Activated naive CD4-positive, alpha-beta T cell treated with anti-CD3 and anti-CD28 coated beads, Interleukin-2, amount 50 U/mL, for 72 hours (primary cell): ENCODE measurements at regions not wholly inside any gene's neighbourhood (a gene's known extent, or its start where the extent isn't known, plus 50 kb on each side); places are given as distances from the start of the nearest gene placed in this dataset.

Source experiments
- ATAC-seq, 2 donors: fragments of 150-1000 bp; cut with Tn5 transposase; 2 replicates each; pipeline ENCODE4 v1.10.0; 2021; ENCODE audit warnings: mild to moderate bottlenecking in 2 of 2, moderate library complexity in 2 of 2
- DNase-seq, 2 donors: peaks; one replicate each; pipeline ENCODE4 v3.0.0; 2021 to 2022; ENCODE audit warnings: low spot score in 2 of 2
- H3K27ac Mint-ChIP-seq, 2 donors: one replicate each; pipeline ENCODE4 v1.8.0; 2022; ENCODE audit warnings: mild to moderate bottlenecking in 2 of 2, mixed read lengths in 2 of 2
- H3K36me3 Mint-ChIP-seq, 2 donors: one replicate each; pipeline ENCODE4 v1.8.0; 2022; ENCODE audit warnings: mixed read lengths in 2 of 2
- H3K9me3 Mint-ChIP-seq, 2 donors: one replicate each; pipeline ENCODE4 v1.8.0; 2022; ENCODE audit warnings: mixed read lengths in 2 of 2

GRCh38 chr18:10315522-10315921 lies 138.9 kb upstream of the APCDD1 start:
- ATAC-seq (no peak), DNase-seq (no peak)
- H3K27ac Mint-ChIP-seq: no peak overlapping the region
- no peaks in the 10 kb centered on the region for H3K9me3 Mint-ChIP-seq
- no peaks in the 10 kb centered on the region for H3K36me3 Mint-ChIP-seq

- no peaks in the 10 kb centered on the region for H3K36me3 Mint-ChIP-seq
These were observed 137.7 kb upstream of the APCDD1 start for GRCh38 chr18:10316778-10317177.

GRCh38 chr18:10317864-10318690 lies 136.4 kb upstream of the APCDD1 start:
- no peak for DNase-seq
- ATAC-seq: no peak
- Mint-ChIP-seq H3K27ac (no peak overlapping the region), H3K9me3 (no peaks in the 10 kb centered on the region), H3K36me3 (no peaks in the 10 kb centered on the region)

More at GRCh38 chr18:10316778-10317177, 137.7 kb upstream of the APCDD1 start:
- H3K27ac Mint-ChIP-seq: no peak overlapping the region
- no peak for ATAC-seq
- H3K9me3 Mint-ChIP-seq: no peaks in the 10 kb centered on the region
- DNase-seq: no peak

DNA sequence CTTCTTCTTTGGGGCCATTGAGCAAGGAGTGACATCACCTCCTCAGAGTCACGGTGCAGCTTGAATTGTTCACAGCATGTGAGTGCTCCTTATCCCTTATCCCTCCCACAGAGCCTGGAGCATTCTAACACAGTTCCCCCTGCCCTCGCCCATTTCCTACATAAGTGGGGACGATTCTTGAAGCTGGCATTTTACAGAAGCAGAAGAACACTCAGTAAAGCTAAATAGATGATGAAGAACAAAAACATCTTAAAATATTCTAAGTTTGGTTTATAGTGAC lies 135.8 kb upstream of the APCDD1 start:
- Mint-ChIP-seq H3K27ac (no peak overlapping the region), H3K9me3 (no peaks in the 10 kb centered on the region), H3K36me3 (no peaks in the 10 kb centered on the region)
- DNase-seq (no peak), ATAC-seq (no peak)

- Mint-ChIP-seq H3K27ac (no peak overlapping the region), H3K36me3 (no peaks in the 10 kb centered on the region), H3K9me3 (no peaks in the 10 kb centered on the region)
- ATAC-seq: no peak
- no peak for DNase-seq
These were observed 135.4 kb upstream of the APCDD1 start for GRCh38 chr18:10319026-10319425.

DNA sequence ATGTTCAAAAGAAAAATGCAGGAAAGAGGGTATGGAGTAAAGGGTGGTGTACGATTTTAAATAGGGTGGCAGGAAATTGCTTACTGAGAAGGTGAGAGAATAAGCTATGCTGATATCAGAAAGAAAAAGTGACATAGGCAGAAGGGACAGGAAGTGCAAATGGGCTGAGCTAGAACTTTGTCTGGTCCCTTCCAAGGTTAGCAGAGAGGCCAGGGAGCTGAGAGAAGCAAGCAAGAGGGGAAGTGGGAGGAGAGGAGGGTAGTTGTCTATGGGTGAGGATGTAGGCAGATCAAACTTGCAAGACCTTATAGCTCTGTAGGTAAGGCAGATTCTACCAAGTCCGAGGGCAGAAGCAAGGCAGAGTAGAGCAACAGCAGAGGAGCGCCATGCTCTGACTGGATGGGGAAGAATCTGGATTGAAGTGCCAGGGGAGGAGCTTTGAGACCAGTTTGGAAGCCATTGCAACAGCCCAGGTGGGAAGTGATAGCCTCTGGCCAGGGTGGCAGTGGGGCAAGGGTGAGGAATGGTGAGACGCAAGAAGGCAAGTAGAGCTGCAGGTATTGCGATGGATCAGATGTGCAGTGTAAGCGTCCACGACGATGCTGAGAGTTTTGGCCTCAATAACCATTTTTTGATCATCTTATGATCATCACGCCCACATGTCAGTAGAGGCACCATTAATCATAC lies 134.4 kb upstream of the APCDD1 start:
- DNase-seq (no peak), ATAC-seq (no peak)
- Mint-ChIP-seq H3K9me3 (no peaks in the 10 kb centered on the region), H3K36me3 (no peaks in the 10 kb centered on the region), H3K27ac (no peak overlapping the region)

DNA sequence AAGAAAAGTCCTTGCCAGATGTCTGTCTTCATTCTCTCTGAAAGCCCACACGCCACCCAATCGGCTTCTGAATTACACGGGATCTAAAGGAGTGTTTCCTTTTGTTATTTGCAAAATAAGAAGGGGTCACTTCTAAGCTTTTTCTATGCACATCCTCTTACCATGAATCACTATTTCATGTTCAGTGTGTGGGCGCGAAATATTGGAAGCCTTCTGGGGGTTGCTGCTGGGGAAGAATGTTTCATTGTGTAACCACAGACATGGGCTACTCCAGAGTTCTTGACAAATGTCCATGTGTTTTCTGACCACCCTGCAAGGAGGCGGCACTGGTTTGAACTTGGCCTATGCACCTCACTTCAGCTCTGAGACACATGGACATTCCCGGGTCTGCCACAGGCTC lies 133.6 kb upstream of the APCDD1 start:
- DNase-seq: no peak
- Mint-ChIP-seq H3K27ac (no peak overlapping the region), H3K36me3 (no peaks in the 10 kb centered on the region), H3K9me3 (no peaks in the 10 kb centered on the region)
- no peak for ATAC-seq

DNA sequence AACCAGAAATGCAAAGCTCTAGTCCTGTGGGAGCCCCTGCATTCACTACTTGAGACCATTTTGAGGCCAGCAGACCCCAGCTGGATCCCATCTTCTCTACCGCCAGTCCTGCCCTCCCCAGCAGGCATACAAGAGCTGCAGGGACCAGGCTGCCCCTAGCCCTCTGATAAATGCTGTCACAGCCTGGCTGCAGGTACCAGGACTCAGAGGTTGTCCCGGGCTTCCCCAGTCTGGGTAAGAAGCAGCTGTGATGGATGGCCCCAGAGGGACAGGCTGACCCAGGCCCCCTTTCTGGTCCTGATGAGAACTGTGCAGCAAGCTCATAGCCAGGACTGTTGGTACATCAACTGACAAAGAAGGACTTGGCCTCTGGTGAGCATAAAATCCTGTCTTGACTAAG lies 132.9 kb upstream of the APCDD1 start:
- no peak for DNase-seq
- Mint-ChIP-seq H3K27ac (no peak overlapping the region), H3K36me3 (no peaks in the 10 kb centered on the region), H3K9me3 (no peaks in the 10 kb centered on the region)
- no peak for ATAC-seq

DNA sequence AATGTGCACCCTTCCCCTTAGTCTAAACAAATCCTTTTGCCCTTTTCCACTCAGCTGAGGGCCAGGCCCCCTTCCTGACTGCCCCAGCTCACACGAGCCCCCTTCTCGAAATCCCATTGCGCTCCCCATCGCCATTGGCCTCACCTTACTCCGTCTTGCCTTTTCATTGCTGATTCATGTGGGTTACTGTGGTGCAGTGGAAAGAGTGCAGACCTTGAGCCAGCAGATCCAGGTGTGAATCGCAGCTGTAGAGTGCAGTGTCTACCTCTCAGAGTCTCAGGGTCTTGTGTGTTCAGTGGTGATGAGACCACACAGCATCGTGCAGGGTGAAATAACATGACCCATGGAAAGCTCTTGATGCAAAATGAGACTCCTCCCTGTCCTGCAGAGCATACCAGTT lies 132.4 kb upstream of the APCDD1 start:
- ATAC-seq (no peak), DNase-seq (no peak)
- H3K36me3 Mint-ChIP-seq: no peaks in the 10 kb centered on the region
- H3K9me3 Mint-ChIP-seq: no peaks in the 10 kb centered on the region
- no peak overlapping the region for H3K27ac Mint-ChIP-seq

- ATAC-seq (no peak), DNase-seq (no peak)
- Mint-ChIP-seq H3K9me3 (no peaks in the 10 kb centered on the region), H3K36me3 (no peaks in the 10 kb centered on the region), H3K27ac (no peak overlapping the region)
These were observed 132.0 kb upstream of the APCDD1 start for GRCh38 chr18:10322435-10322834.

- ATAC-seq: no peak
- no peak for DNase-seq
- no peaks in the 10 kb centered on the region for H3K9me3 Mint-ChIP-seq
- no peak overlapping the region for H3K27ac Mint-ChIP-seq
- no peaks in the 10 kb centered on the region for H3K36me3 Mint-ChIP-seq
These were observed 125.3 kb upstream of the APCDD1 start for GRCh38 chr18:10329101-10329500.

DNA sequence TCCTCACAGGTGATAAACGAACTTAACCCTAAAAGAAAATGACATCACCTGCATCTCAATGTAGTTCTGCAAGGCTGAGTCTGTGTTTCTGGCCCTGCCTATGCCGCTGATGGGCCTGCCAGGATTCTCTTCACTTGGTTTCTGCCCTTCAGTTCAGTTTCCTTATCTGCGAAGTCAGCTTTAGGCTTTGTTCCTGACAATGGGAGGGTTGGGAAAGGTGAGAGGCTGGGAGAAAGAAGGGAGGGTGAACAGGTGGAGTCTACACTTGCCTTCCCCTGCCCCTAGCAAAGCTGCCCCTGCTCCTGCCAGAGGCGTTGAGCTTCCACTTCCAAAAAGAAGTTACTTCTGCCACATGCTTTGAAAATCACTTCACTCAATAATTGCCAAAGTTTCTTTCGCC lies 124.0 kb upstream of the APCDD1 start:
- ATAC-seq (no peak), DNase-seq (no peak)
- Mint-ChIP-seq H3K36me3 (no peaks in the 10 kb centered on the region), H3K9me3 (no peaks in the 10 kb centered on the region), H3K27ac (no peak overlapping the region)

- no peak for ATAC-seq
- Mint-ChIP-seq H3K9me3 (no peaks in the 10 kb centered on the region), H3K27ac (no peak overlapping the region), H3K36me3 (no peaks in the 10 kb centered on the region)
- DNase-seq: no peak
These were observed 122.0 kb upstream of the APCDD1 start for GRCh38 chr18:10332452-10332851.

DNA sequence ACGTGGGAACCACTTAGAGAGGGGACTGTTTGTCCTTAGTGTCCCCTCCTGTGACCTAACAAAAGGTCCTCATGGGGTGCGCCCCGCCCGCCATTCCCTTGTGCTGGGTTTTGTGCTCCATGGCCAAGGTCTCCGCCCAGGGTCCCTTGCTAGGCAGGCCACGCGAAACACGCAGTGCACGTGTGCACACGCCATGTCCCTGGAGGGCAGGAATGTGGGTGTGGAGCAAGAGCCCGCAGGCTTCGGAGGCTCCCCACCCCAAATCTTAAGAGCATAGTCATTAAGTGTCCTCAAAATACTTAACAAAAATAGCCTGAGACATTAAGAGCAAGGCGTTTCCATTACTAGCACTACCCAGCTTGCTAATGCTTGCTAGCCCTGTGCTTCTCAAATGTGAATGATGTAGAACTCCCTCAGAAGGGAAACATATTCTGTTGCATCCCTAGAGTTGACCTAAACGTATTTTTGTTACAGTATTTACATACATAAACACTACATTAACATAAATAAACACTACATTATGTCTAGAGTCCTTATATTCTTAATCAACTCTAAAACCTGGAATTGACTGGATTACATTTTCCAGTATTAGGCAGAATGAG lies 117.6 kb upstream of the APCDD1 start:
- Mint-ChIP-seq H3K36me3 (no peaks in the 10 kb centered on the region), H3K27ac (no peak overlapping the region), H3K9me3 (peaks cover 0 to 5% of the 10 kb centered on the region in 2 donors)
- DNase-seq (no peak), ATAC-seq (no peak)

DNA sequence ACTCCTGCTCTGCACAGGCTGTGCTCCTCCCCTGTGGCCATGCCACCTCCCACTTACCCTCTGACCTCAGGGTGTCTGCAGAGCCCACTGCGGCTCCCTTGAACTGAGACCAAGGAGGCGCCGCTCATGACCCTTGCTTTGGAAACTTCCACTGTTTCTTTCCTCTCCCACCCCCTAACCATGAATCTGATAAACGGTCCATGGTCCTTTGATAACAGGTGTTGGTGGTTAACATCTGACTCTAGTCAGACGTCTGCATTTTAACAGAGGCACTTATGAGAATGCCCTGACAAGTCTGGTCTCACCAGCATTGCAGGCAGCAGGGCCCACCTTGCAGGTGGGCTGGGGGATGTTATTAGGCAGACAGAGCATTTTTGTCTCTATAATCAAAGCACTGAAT lies 113.6 kb upstream of the APCDD1 start:
- H3K36me3 Mint-ChIP-seq: no peaks in the 10 kb centered on the region

GRCh38 chr18:10343778-10344177 lies 110.7 kb upstream of the APCDD1 start:
- Mint-ChIP-seq H3K9me3 (peaks cover 0 to 5% of the 10 kb centered on the region in 2 donors), H3K36me3 (no peaks in the 10 kb centered on the region), H3K27ac (no peak overlapping the region)
- no peak for ATAC-seq
- no peak for DNase-seq

More for the DNA sequence above, 113.6 kb upstream of the APCDD1 start:
- Mint-ChIP-seq H3K27ac (no peak overlapping the region), H3K9me3 (peaks cover 0 to 5% of the 10 kb centered on the region in 2 donors)
- DNase-seq (no peak), ATAC-seq (no peak)

GRCh38 chr18:10346749-10347415 lies 107.6 kb upstream of the APCDD1 start:
- ATAC-seq (no peak), DNase-seq (no peak)
- H3K27ac Mint-ChIP-seq: no peak overlapping the region
- H3K36me3 Mint-ChIP-seq: no peaks in the 10 kb centered on the region
- no peaks in the 10 kb centered on the region for H3K9me3 Mint-ChIP-seq
